ENCODE measurements at regions not wholly inside any gene's neighbourhood (a gene's known extent, or its start where the extent isn't known, plus 50 kb on each side); places are given as distances from the start of the nearest gene placed in this dataset.

DNA sequence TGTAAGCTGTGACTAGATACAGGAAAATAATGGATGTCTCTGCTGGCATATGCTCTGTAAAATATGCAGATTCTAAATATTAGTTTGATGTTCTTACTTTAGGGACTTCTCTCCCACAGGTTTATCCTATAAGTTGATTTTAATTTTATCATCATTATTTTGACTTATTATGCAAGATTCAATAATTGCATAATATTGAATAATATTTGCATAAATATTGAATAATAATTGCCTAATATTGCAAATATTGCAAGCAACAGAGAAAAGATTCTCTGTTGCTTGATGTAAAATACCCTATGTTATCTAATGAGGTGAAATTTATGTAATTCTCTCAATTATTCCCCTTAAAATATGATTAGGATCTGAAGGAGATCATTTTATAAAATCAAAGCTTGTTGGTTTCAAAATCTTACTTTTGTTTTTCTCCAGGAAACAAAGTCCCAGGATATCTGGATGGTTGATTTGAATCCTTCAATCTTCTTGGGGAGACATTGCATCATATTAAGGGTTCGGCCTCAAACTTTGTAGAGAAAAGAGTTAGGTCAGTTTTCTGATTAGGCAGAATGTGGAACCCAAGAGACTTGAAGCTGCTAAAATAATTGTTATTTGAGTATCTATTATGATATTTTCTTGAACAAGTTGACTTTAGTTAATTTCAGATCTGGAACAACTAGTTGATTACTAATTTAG lies 92.8 kb upstream of the MTPN start:
- H3K9ac ChIP-seq (ENCODE audit: low read depth in 1 of 2, low read length in 2 of 2): no peak overlapping the region
- 83% methylated on average over 1 of the region's 1 CpG for WGBS
- no peaks in the 10 kb centered on the region for H3K9me3 ChIP-seq (ENCODE audit: control insufficient read depth in 4 of 4, low read length in 3 of 4)
- TF ChIP-seq SP1 (IDR thresholded peaks at IDR 0.05): no peak
- TF ChIP-seq TAF1 (conservative IDR thresholded peaks at IDR 0.05): no peak
- TF ChIP-seq HNF4G (IDR thresholded peaks at IDR 0.05): no peak
- TF ChIP-seq ATF3 (IDR thresholded peaks at IDR 0.05): no peak
- TF ChIP-seq, protein P1, sequence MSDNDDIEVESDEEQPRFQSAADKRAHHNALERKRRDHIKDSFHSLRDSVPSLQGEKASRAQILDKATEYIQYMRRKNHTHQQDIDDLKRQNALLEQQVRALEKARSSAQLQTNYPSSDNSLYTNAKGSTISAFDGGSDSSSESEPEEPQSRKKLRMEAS (IDR thresholded peaks at IDR 0.05): no peak
- TF ChIP-seq YY1 (IDR thresholded peaks at IDR 0.05): no peak
- TF ChIP-seq EGR1 (IDR thresholded peaks at IDR 0.05; ENCODE audit: low read depth in 2 of 2): no peak
- no peak for TF ChIP-seq RAD21 (IDR thresholded peaks at IDR 0.05)
- no peak for TF ChIP-seq ZBTB33 (IDR thresholded peaks at IDR 0.05)
- H3K27ac ChIP-seq (ENCODE audit: low read depth in 1 of 2, low read length in 2 of 2): no peak overlapping the region
- no peaks in the 10 kb centered on the region for H3K27me3 ChIP-seq (ENCODE audit: control insufficient read depth in 4 of 4, insufficient read depth in 4 of 4, low read length in 3 of 4)
- no peak overlapping the region for H3K4me3 ChIP-seq (ENCODE audit: low read depth in 1 of 3, low read length in 3 of 3)
- no peaks in the 10 kb centered on the region for H3K4me1 ChIP-seq (ENCODE audit: control insufficient read depth in 4 of 4, insufficient read depth in 4 of 4, low read length in 3 of 4)
- DNase-seq (ENCODE audit: low spot score): no peak
- H3K36me3 ChIP-seq (ENCODE audit: control insufficient read depth in 4 of 4, insufficient read depth in 3 of 4, low read depth in 1 of 4, low read length in 3 of 4): no peaks in the 10 kb centered on the region

DNA sequence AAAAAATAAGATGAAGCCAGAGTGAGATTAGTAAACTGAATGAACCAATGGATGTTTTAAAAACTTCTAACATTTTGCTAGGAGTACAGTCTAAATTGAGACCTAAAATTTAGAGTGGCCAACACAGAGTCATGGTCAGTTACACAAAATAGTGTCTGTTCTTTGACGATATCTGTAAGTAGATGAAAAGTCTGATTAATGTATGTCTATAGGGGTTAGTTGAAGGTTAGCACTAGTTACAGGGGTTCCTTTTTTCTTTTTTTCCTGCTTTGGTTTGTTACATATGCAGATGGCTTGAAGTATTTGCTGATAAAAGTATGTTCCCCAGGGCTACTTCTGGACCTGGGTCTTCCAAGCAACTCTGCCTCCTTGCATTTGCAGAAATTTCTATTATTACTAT lies 90.1 kb upstream of the MTPN start:
- no peak for TF ChIP-seq HNF4G (IDR thresholded peaks at IDR 0.05)
- no peak for TF ChIP-seq CTCF (IDR thresholded peaks at IDR 0.05; ENCODE audit: low read depth, low read length, missing input control)
- no peak for TF ChIP-seq RAD21 (IDR thresholded peaks at IDR 0.05)
- no peak for TF ChIP-seq ATF3 (IDR thresholded peaks at IDR 0.05)
- no peak for TF ChIP-seq GABPA (IDR thresholded peaks at IDR 0.05 in 1 of 2, conservative IDR thresholded peaks at IDR 0.05 in 1 of 2)
- TF ChIP-seq TAF1 (conservative IDR thresholded peaks at IDR 0.05): no peak
- TF ChIP-seq SP1 (IDR thresholded peaks at IDR 0.05): no peak
- TF ChIP-seq HNF4A (conservative IDR thresholded peaks at IDR 0.05): no peak
- TF ChIP-seq EGR1 (IDR thresholded peaks at IDR 0.05; ENCODE audit: low read depth in 2 of 2): no peak
- TF ChIP-seq FOXA1 (IDR thresholded peaks at IDR 0.05): no peak
- no peak for TF ChIP-seq JUND (IDR thresholded peaks at IDR 0.05)
- no peak for TF ChIP-seq ZBTB33 (IDR thresholded peaks at IDR 0.05)
- TF ChIP-seq REST (IDR thresholded peaks at IDR 0.05): no peak

More for the DNA sequence above, 90.1 kb upstream of the MTPN start:
- H3K4me1 ChIP-seq (ENCODE audit: control insufficient read depth in 4 of 4, insufficient read depth in 4 of 4, low read length in 3 of 4): no peaks in the 10 kb centered on the region
- DNase-seq (ENCODE audit: low spot score): no peak
- 87% methylated on average over 1 of the region's 1 CpG for WGBS
- no peak overlapping the region for H3K27ac ChIP-seq (ENCODE audit: low read depth in 1 of 2, low read length in 2 of 2)
- H3K27me3 ChIP-seq (ENCODE audit: control insufficient read depth in 4 of 4, insufficient read depth in 4 of 4, low read length in 3 of 4): no peaks in the 10 kb centered on the region
- no peaks in the 10 kb centered on the region for H3K36me3 ChIP-seq (ENCODE audit: control insufficient read depth in 4 of 4, insufficient read depth in 3 of 4, low read depth in 1 of 4, low read length in 3 of 4)
- H3K9me3 ChIP-seq (ENCODE audit: control insufficient read depth in 4 of 4, low read length in 3 of 4): no peaks in the 10 kb centered on the region
- H3K4me3 ChIP-seq (ENCODE audit: low read depth in 1 of 3, low read length in 3 of 3): no peak overlapping the region
- no peak overlapping the region for H3K9ac ChIP-seq (ENCODE audit: low read depth in 1 of 2, low read length in 2 of 2)

Data from liver (tissue), 8 donors.